ENCODE measurements at regions not wholly inside any gene's neighbourhood (a gene's known extent, or its start where the extent isn't known, plus 50 kb on each side); places are given as distances from the start of the nearest gene placed in this dataset.

DNA sequence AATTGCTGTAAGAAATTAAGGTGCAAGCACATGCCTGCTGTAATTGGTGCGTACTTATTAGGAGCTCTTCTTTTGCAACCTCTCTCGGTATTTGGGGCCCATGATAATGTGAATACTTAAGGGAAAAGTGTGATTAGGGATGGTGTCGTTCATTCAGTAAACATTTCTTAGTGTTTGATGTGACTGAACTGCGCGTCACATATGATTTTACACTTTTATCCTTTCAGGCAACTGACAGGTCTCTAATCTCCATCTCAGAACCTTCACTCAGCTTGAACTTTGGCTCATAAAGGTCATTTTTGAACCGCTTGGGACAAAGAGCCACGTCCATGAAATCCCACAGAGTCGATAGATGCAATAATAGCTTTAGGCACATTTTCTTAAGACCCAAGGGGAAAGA lies 612.1 kb upstream of the PITX2 start:
- Histone ChIP-seq H3K27ac (ENCODE audit: low read depth, low read length) (no peak overlapping the region), H3K9me3 (ENCODE audit: control insufficient read depth, insufficient read depth, low read length) (no peaks in the 10 kb centered on the region), H3K4me3 (ENCODE audit: low read depth, low read length) (no peak overlapping the region), H3K4me1 (ENCODE audit: control insufficient read depth, insufficient read depth, low read length) (peaks cover 4% of the 10 kb centered on the region), H3K27me3 (ENCODE audit: control insufficient read depth, insufficient read depth, low read length) (no peaks in the 10 kb centered on the region), H3K9ac (ENCODE audit: low read depth, low read length) (no peak overlapping the region), H3K36me3 (ENCODE audit: control insufficient read depth, insufficient read depth, low read length) (no peaks in the 10 kb centered on the region)

GRCh38 chr4:111263836-111264235 lies 641.0 kb upstream of the PITX2 start:
- Histone ChIP-seq H3K27me3 (ENCODE audit: control insufficient read depth, insufficient read depth, low read length) (no peaks in the 10 kb centered on the region), H3K9me3 (ENCODE audit: control insufficient read depth, insufficient read depth, low read length) (no peaks in the 10 kb centered on the region), H3K27ac (ENCODE audit: low read depth, low read length) (no peak overlapping the region), H3K9ac (ENCODE audit: low read depth, low read length) (no peak overlapping the region), H3K4me3 (ENCODE audit: low read depth, low read length) (no peak overlapping the region), H3K4me1 (ENCODE audit: control insufficient read depth, insufficient read depth, low read length) (peaks cover 8% of the 10 kb centered on the region; the same call in 1 of the 2 replicates), H3K36me3 (ENCODE audit: control insufficient read depth, insufficient read depth, low read length) (no peaks in the 10 kb centered on the region)

GRCh38 chr4:111266937-111267336 lies 644.1 kb upstream of the PITX2 start:
- no peaks in the 10 kb centered on the region for H3K27me3 ChIP-seq (ENCODE audit: control insufficient read depth, insufficient read depth, low read length)

GRCh38 chr4:111267786-111268185 lies 644.9 kb upstream of the PITX2 start:
- Histone ChIP-seq H3K4me1 (ENCODE audit: control insufficient read depth, insufficient read depth, low read length) (peaks cover 8% of the 10 kb centered on the region; the same call in 1 of the 2 replicates), H3K36me3 (ENCODE audit: control insufficient read depth, insufficient read depth, low read length) (no peaks in the 10 kb centered on the region), H3K27me3 (ENCODE audit: control insufficient read depth, insufficient read depth, low read length) (no peaks in the 10 kb centered on the region)

More at GRCh38 chr4:111266937-111267336, 644.1 kb upstream of the PITX2 start:
- H3K27ac ChIP-seq (ENCODE audit: low read depth, low read length): no peak overlapping the region
- no peak overlapping the region for H3K9ac ChIP-seq (ENCODE audit: low read depth, low read length)
- H3K9me3 ChIP-seq (ENCODE audit: control insufficient read depth, insufficient read depth, low read length): no peaks in the 10 kb centered on the region
- H3K4me1 ChIP-seq (ENCODE audit: control insufficient read depth, insufficient read depth, low read length): peaks cover 8% of the 10 kb centered on the region; the same call in 1 of the 2 replicates
- no peak overlapping the region for H3K4me3 ChIP-seq (ENCODE audit: low read depth, low read length)
- H3K36me3 ChIP-seq (ENCODE audit: control insufficient read depth, insufficient read depth, low read length): no peaks in the 10 kb centered on the region

DNA sequence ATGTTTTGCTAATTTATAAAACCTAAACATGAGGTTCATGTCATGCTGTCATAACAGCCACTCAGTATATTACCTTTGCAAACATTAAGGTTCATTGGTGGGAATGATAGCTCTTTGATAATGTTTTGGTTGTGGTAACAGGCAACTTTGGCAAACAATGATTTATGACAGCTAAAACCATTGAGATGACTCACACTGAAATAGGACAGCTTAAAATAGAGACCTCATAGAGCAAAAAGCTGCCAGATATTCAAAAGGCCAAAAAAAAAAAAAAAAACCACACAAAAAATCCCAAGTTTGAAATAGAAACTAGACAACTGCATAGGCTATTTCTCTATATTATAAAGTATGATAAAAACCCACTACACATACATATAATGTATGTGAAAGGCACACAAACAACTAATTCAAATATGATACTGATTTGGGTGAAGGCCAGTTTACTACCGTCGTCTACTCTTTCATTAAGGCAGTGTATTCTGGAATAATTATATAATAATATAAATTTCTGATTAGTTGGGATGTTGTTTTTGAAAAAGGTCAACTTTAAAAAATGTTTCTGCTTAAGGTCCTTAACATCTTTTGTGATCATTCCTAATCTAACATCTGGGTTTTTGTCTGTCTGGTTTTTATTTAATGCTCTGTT lies 646.0 kb upstream of the PITX2 start:
- peaks cover 8% of the 10 kb centered on the region; the same call in 1 of the 2 replicates for H3K4me1 ChIP-seq (ENCODE audit: control insufficient read depth, insufficient read depth, low read length)
- H3K9me3 ChIP-seq (ENCODE audit: control insufficient read depth, insufficient read depth, low read length): no peaks in the 10 kb centered on the region
- no peak overlapping the region for H3K4me3 ChIP-seq (ENCODE audit: low read depth, low read length)
- H3K36me3 ChIP-seq (ENCODE audit: control insufficient read depth, insufficient read depth, low read length): no peaks in the 10 kb centered on the region
- H3K27ac ChIP-seq (ENCODE audit: low read depth, low read length): no peak overlapping the region
- H3K9ac ChIP-seq (ENCODE audit: low read depth, low read length): no peak overlapping the region
- H3K27me3 ChIP-seq (ENCODE audit: control insufficient read depth, insufficient read depth, low read length): no peaks in the 10 kb centered on the region

More at GRCh38 chr4:111267786-111268185, 644.9 kb upstream of the PITX2 start:
- no peaks in the 10 kb centered on the region for H3K9me3 ChIP-seq (ENCODE audit: control insufficient read depth, insufficient read depth, low read length)
- H3K27ac ChIP-seq (ENCODE audit: low read depth, low read length): no peak overlapping the region
- no peak overlapping the region for H3K9ac ChIP-seq (ENCODE audit: low read depth, low read length)
- H3K4me3 ChIP-seq (ENCODE audit: low read depth, low read length): no peak overlapping the region

- Histone ChIP-seq H3K36me3 (ENCODE audit: control insufficient read depth, insufficient read depth, low read length) (no peaks in the 10 kb centered on the region), H3K9me3 (ENCODE audit: control insufficient read depth, insufficient read depth, low read length) (no peaks in the 10 kb centered on the region), H3K27ac (ENCODE audit: low read depth, low read length) (no peak overlapping the region), H3K27me3 (ENCODE audit: control insufficient read depth, insufficient read depth, low read length) (no peaks in the 10 kb centered on the region), H3K4me3 (ENCODE audit: low read depth, low read length) (no peak overlapping the region), H3K4me1 (ENCODE audit: control insufficient read depth, insufficient read depth, low read length) (peaks cover 5% of the 10 kb centered on the region; the same call in 1 of the 2 replicates), H3K9ac (ENCODE audit: low read depth, low read length) (no peak overlapping the region)
Observed at GRCh38 chr4:111269439-111269838, 646.6 kb upstream of the PITX2 start.

DNA sequence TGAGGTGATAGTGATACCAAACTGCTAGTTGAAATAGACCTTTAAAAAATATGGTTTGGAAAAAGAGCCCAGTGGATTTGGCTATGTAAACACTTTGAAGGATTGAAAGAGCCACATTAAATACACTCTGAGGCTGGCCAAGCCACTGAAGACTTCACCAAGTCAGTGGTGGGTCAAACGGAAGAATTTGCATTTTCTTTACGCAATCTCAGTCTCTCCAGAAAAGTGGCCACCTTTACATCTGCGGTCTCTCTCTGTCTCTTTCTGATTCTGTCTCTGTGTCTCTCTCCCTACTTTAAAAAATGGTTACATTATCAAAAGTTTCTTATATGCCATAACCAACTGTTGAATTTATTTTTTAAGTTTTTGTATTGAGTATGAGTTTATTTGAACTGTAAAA lies 651.2 kb upstream of the PITX2 start:
- no peaks in the 10 kb centered on the region for H3K27me3 ChIP-seq (ENCODE audit: control insufficient read depth, insufficient read depth, low read length)
- H3K27ac ChIP-seq (ENCODE audit: low read depth, low read length): no peak overlapping the region
- H3K9ac ChIP-seq (ENCODE audit: low read depth, low read length): no peak overlapping the region
- H3K4me3 ChIP-seq (ENCODE audit: low read depth, low read length): no peak overlapping the region
- no peaks in the 10 kb centered on the region for H3K36me3 ChIP-seq (ENCODE audit: control insufficient read depth, insufficient read depth, low read length)
- no peaks in the 10 kb centered on the region; the same call in 1 of the 2 replicates for H3K4me1 ChIP-seq (ENCODE audit: control insufficient read depth, insufficient read depth, low read length)
- no peaks in the 10 kb centered on the region for H3K9me3 ChIP-seq (ENCODE audit: control insufficient read depth, insufficient read depth, low read length)

- Histone ChIP-seq H3K4me1 (ENCODE audit: control insufficient read depth, insufficient read depth, low read length) (no peaks in the 10 kb centered on the region; the same call in 1 of the 2 replicates), H3K36me3 (ENCODE audit: control insufficient read depth, insufficient read depth, low read length) (no peaks in the 10 kb centered on the region), H3K27me3 (ENCODE audit: control insufficient read depth, insufficient read depth, low read length) (no peaks in the 10 kb centered on the region), H3K9me3 (ENCODE audit: control insufficient read depth, insufficient read depth, low read length) (no peaks in the 10 kb centered on the region), H3K4me3 (ENCODE audit: low read depth, low read length) (no peak overlapping the region), H3K27ac (ENCODE audit: low read depth, low read length) (no peak overlapping the region), H3K9ac (ENCODE audit: low read depth, low read length) (no peak overlapping the region)
Observed at GRCh38 chr4:111274486-111274885, 651.6 kb upstream of the PITX2 start.

- Histone ChIP-seq H3K4me3 (ENCODE audit: low read depth, low read length) (no peak overlapping the region), H3K36me3 (ENCODE audit: control insufficient read depth, insufficient read depth, low read length) (no peaks in the 10 kb centered on the region), H3K27ac (ENCODE audit: low read depth, low read length) (no peak overlapping the region), H3K27me3 (ENCODE audit: control insufficient read depth, insufficient read depth, low read length) (no peaks in the 10 kb centered on the region), H3K4me1 (ENCODE audit: control insufficient read depth, insufficient read depth, low read length) (no peaks in the 10 kb centered on the region), H3K9ac (ENCODE audit: low read depth, low read length) (no peak overlapping the region), H3K9me3 (ENCODE audit: control insufficient read depth, insufficient read depth, low read length) (no peaks in the 10 kb centered on the region)
Observed at GRCh38 chr4:111281219-111281618, 658.3 kb upstream of the PITX2 start.

GRCh38 chr4:111282035-111282434 lies 659.2 kb upstream of the PITX2 start:
- no peak overlapping the region for H3K27ac ChIP-seq (ENCODE audit: low read depth, low read length)
- no peaks in the 10 kb centered on the region for H3K36me3 ChIP-seq (ENCODE audit: control insufficient read depth, insufficient read depth, low read length)
- H3K27me3 ChIP-seq (ENCODE audit: control insufficient read depth, insufficient read depth, low read length): no peaks in the 10 kb centered on the region
- no peak overlapping the region for H3K4me3 ChIP-seq (ENCODE audit: low read depth, low read length)
- H3K9me3 ChIP-seq (ENCODE audit: control insufficient read depth, insufficient read depth, low read length): no peaks in the 10 kb centered on the region
- H3K4me1 ChIP-seq (ENCODE audit: control insufficient read depth, insufficient read depth, low read length): no peaks in the 10 kb centered on the region
- H3K9ac ChIP-seq (ENCODE audit: low read depth, low read length): no peak overlapping the region

DNA sequence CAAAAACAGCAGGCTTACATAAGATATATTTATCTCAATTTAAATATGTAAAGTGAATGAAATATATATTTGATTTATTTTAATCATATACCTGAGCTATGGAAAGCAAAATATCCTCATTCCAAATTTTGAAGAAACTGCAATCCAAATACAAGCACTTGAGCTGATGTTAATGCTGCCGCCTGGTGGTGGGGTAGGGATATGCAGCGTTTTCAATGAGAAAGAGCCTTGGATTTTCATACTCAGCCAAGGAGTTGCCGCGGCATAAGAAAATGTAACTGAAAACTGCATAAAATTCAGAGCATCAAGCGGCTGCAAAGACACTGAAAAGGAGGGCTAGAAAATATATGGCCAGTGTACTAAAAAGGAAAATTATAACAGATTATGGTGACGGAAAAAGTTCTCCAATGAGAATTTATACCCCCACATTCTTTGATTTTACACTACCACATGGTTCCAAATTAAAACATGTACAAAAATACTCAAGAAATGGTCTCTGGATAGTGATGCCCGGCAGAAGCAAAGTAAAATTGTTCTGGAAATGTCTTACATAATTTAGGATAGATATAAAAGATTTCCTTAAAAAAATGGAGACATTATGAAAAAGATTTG lies 660.3 kb upstream of the PITX2 start:
- no peak overlapping the region for H3K4me3 ChIP-seq (ENCODE audit: low read depth, low read length)
- no peaks in the 10 kb centered on the region for H3K4me1 ChIP-seq (ENCODE audit: control insufficient read depth, insufficient read depth, low read length)
- H3K27ac ChIP-seq (ENCODE audit: low read depth, low read length): no peak overlapping the region
- H3K36me3 ChIP-seq (ENCODE audit: control insufficient read depth, insufficient read depth, low read length): no peaks in the 10 kb centered on the region
- H3K9ac ChIP-seq (ENCODE audit: low read depth, low read length): no peak overlapping the region
- H3K9me3 ChIP-seq (ENCODE audit: control insufficient read depth, insufficient read depth, low read length): no peaks in the 10 kb centered on the region
- no peaks in the 10 kb centered on the region for H3K27me3 ChIP-seq (ENCODE audit: control insufficient read depth, insufficient read depth, low read length)

Data from HUES48 (cell line).